Smooth muscle cell (in vitro differentiated cells): ENCODE measurements at regions not wholly inside any gene's neighbourhood (a gene's known extent, or its start where the extent isn't known, plus 50 kb on each side); places are given as distances from the start of the nearest gene placed in this dataset.

Source experiments
- DNase-seq: peaks from one replicate; lab custom pipeline; 2025; ENCODE audit not compliant: unreplicated experiment; lab: John Stamatoyannopoulos, UW
- H2AFZ ChIP-seq: fragments of 200-600 bp; sonication (generic); 2 replicates; pipeline ENCODE4 v1.6.0; 2016; ENCODE audit warnings: antibody characterized with exemption, low read depth, mild to moderate bottlenecking
- H3F3A ChIP-seq: fragments of 200-600 bp; sonication (generic); 2 replicates; pipeline ENCODE4 v1.6.0; 2017; ENCODE audit warnings: antibody characterized with exemption, low read depth
- H3K27ac ChIP-seq: fragments of 200-600 bp; sonication (generic); 2 replicates; pipeline ENCODE4 v1.5.1; 2016; ENCODE audit warnings: low read depth, mild to moderate bottlenecking
- H3K27me3 ChIP-seq: fragments of 200-600 bp; sonication (generic); 2 replicates; pipeline ENCODE4 v1.6.1; 2016; ENCODE audit warnings: low read depth, mild to moderate bottlenecking
- H3K36me3 ChIP-seq: fragments of 200-600 bp; sonication (generic); 2 replicates; pipeline ENCODE4 v1.5.1; 2016; ENCODE audit warnings: low read depth
- H3K4me1 ChIP-seq: fragments of 200-600 bp; sonication (generic); 2 replicates; pipeline ENCODE4 v1.5.1; 2016; ENCODE audit warnings: low read depth
- H3K4me2 ChIP-seq: fragments of 200-600 bp; sonication (generic); 2 replicates; pipeline ENCODE4 v1.6.0; 2016; ENCODE audit warnings: mild to moderate bottlenecking
- H3K4me3 ChIP-seq: fragments of 200-600 bp; sonication (generic); 2 replicates; pipeline ENCODE4 v1.5.1; 2016; ENCODE audit warnings: mild to moderate bottlenecking
- H3K79me2 ChIP-seq: fragments of 200-600 bp; sonication (generic); 2 replicates; pipeline ENCODE4 v1.6.0; 2016; ENCODE audit warnings: low read depth, mild to moderate bottlenecking
- H3K9ac ChIP-seq: fragments of 200-600 bp; sonication (generic); 2 replicates; pipeline ENCODE4 v1.6.0; 2016; ENCODE audit warnings: low read depth
- H3K9me3 ChIP-seq: fragments of 200-600 bp; sonication (generic); replicated peaks from 2 replicates; pipeline ENCODE4 v1.5.1; 2016; ENCODE audit warnings: low read depth
- H4K20me1 ChIP-seq: fragments of 200-600 bp; sonication (generic); 2 replicates; pipeline ENCODE4 v1.6.0; 2016; ENCODE audit warnings: low read depth
- CTCF ChIP-seq: fragments of 200-600 bp; sonication (generic); IDR thresholded peaks from 2 replicates; pipeline ENCODE4 v1.5.1; 2017; ENCODE audit warnings: borderline replicate concordance, mild to moderate bottlenecking, antibody characterized with exemption; ENCODE audit not compliant: insufficient read depth, poor library complexity, severe bottlenecking
- WGBS: methylation state at CpG from one replicate; pipeline ENCODE4 v1.1.7; 2016; ENCODE audit warnings: low lambda C conversion rate; 5-methylcytosine and 5-hydroxymethylcytosine counted together

- Histone ChIP-seq H4K20me1 (no peaks in the 10 kb centered on the region), H3F3A (no peaks in the 10 kb centered on the region), H3K4me1 (peaks cover 4% of the 10 kb centered on the region), H3K4me2 (no peak overlapping the region), H3K9ac (no peak overlapping the region), H3K4me3 (no peak overlapping the region), H3K27me3 (no peaks in the 10 kb centered on the region), H2AFZ (no peak overlapping the region), H3K27ac (no peak overlapping the region), H3K9me3 (no peaks in the 10 kb centered on the region), H3K36me3 (no peaks in the 10 kb centered on the region), H3K79me2 (peaks cover 18% of the 10 kb centered on the region)
- 100% methylated on average over 1 of the region's 1 CpG for WGBS
- no peak for DNase-seq
- TF ChIP-seq CTCF = no peak
These were observed 417.0 kb upstream of the SOX5 start for GRCh38 chr12:24366514-24366913.

- no peaks in the 10 kb centered on the region for H3F3A ChIP-seq
- peaks cover 17% of the 10 kb centered on the region for H3K4me1 ChIP-seq
- no peak overlapping the region for H3K4me3 ChIP-seq
- no peak for TF ChIP-seq CTCF
- no peaks in the 10 kb centered on the region for H3K27me3 ChIP-seq
- H3K9me3 ChIP-seq = no peaks in the 10 kb centered on the region
- H3K79me2 ChIP-seq = peaks cover 18% of the 10 kb centered on the region
- H3K36me3 ChIP-seq = no peaks in the 10 kb centered on the region
- H4K20me1 ChIP-seq = no peaks in the 10 kb centered on the region
- H3K27ac ChIP-seq = no peak overlapping the region
- no peak overlapping the region for H2AFZ ChIP-seq
- H3K4me2 ChIP-seq = no peak overlapping the region
- 94% methylated on average over 2 of the region's 2 CpGs for WGBS
- H3K9ac ChIP-seq = no peak overlapping the region
- no peak for DNase-seq
These were observed 415.5 kb upstream of the SOX5 start for GRCh38 chr12:24364921-24365320.

GRCh38 chr12:24363177-24363754, 413.8 kb upstream of the SOX5 start:
- 90% methylated on average over 3 of the region's 3 CpGs for WGBS
- H3K9ac ChIP-seq = no peak overlapping the region
- H3K4me2 ChIP-seq = no peak overlapping the region
- H3K79me2 ChIP-seq = peaks cover 18% of the 10 kb centered on the region
- no peaks in the 10 kb centered on the region for H4K20me1 ChIP-seq
- no peaks in the 10 kb centered on the region for H3F3A ChIP-seq
- H3K27me3 ChIP-seq = no peaks in the 10 kb centered on the region
- H3K36me3 ChIP-seq = no peaks in the 10 kb centered on the region
- no peak overlapping the region for H3K27ac ChIP-seq
- TF ChIP-seq CTCF = no peak
- no peak overlapping the region for H2AFZ ChIP-seq
- peaks cover 24% of the 10 kb centered on the region for H3K4me1 ChIP-seq
- no peaks in the 10 kb centered on the region for H3K9me3 ChIP-seq
- no peak for DNase-seq
- H3K4me3 ChIP-seq = no peak overlapping the region

- Histone ChIP-seq H3K79me2 (peaks cover 10% of the 10 kb centered on the region), H3K9ac (no peak overlapping the region), H3K36me3 (no peaks in the 10 kb centered on the region), H4K20me1 (no peaks in the 10 kb centered on the region), H3K4me3 (no peak overlapping the region), H3K4me1 (peaks cover 24% of the 10 kb centered on the region), H3K27me3 (no peaks in the 10 kb centered on the region), H3K4me2 (no peak overlapping the region), H3K27ac (peak overlapping the region; percentile 70), H3K9me3 (no peaks in the 10 kb centered on the region), H2AFZ (no peak overlapping the region), H3F3A (no peaks in the 10 kb centered on the region)
- no peak for DNase-seq
- 93% methylated on average over 6 of the region's 6 CpGs for WGBS
- TF ChIP-seq CTCF = no peak
These were observed 412.6 kb upstream of the SOX5 start for GRCh38 chr12:24361877-24362580.
